Activated naive CD8-positive, alpha-beta T cell treated with anti-CD3 and anti-CD28 coated beads, Interleukin-2, amount 50 U/mL, for 24 hours (primary cell): ENCODE measurements at regions not wholly inside any gene's neighbourhood (a gene's known extent, or its start where the extent isn't known, plus 50 kb on each side); places are given as distances from the start of the nearest gene placed in this dataset.

ENCODE experiments used
- ATAC-seq: fragments of 150-1000 bp; cut with Tn5 transposase; one replicate; pipeline ENCODE4 v1.10.0; 2021
- DNase-seq: peaks from one replicate; pipeline ENCODE4 v3.0.0; 2021
- H3K27ac Mint-ChIP-seq: one replicate; pipeline ENCODE4 v1.8.0; 2021; ENCODE audit warnings: mild to moderate bottlenecking, mixed read lengths
- H3K27me3 Mint-ChIP-seq: one replicate; pipeline ENCODE4 v1.8.0; 2021; ENCODE audit warnings: mixed read lengths
- H3K36me3 Mint-ChIP-seq: one replicate; pipeline ENCODE4 v1.8.0; 2021; ENCODE audit warnings: low read depth, mixed read lengths
- H3K4me1 Mint-ChIP-seq: one replicate; pipeline ENCODE4 v1.8.0; 2021; ENCODE audit warnings: mixed read lengths
- H3K4me3 Mint-ChIP-seq: one replicate; pipeline ENCODE4 v1.8.0; 2021; ENCODE audit warnings: mild to moderate bottlenecking, moderate library complexity, mixed read lengths
- H3K9me3 Mint-ChIP-seq: one replicate; pipeline ENCODE4 v1.8.0; 2021; ENCODE audit warnings: mixed read lengths

DNA sequence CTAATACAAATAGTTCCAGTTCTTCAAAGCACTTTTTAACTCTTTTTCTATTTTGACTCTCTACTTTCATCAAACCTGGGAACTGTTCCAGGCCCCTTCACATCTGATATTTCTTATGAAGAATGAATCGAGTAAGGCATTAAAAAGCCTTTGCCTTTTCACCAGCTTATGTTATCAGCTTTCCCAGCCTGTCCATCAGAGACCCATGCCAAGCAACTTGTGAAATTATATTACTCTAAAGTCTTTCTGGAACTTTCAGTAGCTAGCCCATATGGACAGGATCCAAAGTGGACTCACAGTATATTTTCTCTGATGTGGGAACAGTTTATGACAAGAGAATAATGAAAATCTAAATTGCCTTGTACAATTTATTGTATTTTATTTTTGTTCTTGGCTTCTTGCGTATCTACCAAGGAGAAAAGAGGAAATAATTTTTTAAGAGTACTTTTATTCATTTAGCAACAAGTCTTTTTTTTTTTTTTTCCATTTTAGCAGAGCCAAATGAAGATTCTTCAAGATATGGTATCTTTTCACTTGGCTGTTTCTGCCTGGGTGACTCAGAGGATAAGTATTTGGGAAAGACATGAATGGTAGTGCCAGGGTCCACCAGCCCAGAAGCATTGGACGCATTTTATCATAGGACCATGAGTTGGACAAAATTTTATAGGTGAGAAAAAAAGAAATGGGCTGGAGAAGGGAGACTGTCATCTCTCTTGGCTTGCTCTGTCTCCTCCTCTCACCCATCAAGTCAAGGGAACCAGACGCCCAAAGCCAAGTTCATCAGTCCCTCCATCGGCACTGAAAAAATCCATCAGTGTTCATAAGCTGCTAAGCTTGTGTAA is 195.8 kb upstream of the NEBL start:
- no peaks in the 10 kb centered on the region for H3K27me3 Mint-ChIP-seq
- no peaks in the 10 kb centered on the region for H3K9me3 Mint-ChIP-seq
- ATAC-seq (no peak), DNase-seq (no peak)
- no peak overlapping the region for H3K4me3 Mint-ChIP-seq
- no peaks in the 10 kb centered on the region for H3K4me1 Mint-ChIP-seq
- H3K27ac Mint-ChIP-seq: no peak overlapping the region
- H3K36me3 Mint-ChIP-seq: no peaks in the 10 kb centered on the region

DNA sequence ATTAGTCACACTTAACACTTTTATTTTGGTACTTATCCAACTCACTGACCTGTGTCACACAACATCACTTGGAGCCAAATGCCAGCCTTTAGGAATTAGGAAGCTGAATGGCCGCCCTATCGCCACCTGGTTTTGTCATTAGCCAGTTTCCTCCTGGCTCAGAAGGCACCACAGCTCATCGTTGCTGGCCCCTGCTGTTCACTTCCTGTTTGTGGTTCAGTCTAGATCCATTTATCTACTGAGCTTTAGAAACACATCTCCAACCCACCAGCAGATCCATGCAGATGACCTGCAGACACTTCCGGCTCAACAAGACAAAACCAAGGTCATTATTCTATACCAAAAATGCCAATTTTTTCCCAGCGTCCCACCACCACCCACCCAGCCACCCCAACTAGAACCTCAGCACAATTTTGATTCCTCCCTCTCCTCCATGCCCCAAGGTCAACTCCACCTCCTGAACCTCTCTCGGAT is 193.5 kb upstream of the NEBL start:
- H3K36me3 Mint-ChIP-seq: no peaks in the 10 kb centered on the region
- no peak overlapping the region for H3K4me3 Mint-ChIP-seq
- H3K9me3 Mint-ChIP-seq: no peaks in the 10 kb centered on the region
- no peak for ATAC-seq
- H3K27me3 Mint-ChIP-seq: no peaks in the 10 kb centered on the region
- DNase-seq: no peak
- no peak overlapping the region for H3K27ac Mint-ChIP-seq
- no peaks in the 10 kb centered on the region for H3K4me1 Mint-ChIP-seq

DNA sequence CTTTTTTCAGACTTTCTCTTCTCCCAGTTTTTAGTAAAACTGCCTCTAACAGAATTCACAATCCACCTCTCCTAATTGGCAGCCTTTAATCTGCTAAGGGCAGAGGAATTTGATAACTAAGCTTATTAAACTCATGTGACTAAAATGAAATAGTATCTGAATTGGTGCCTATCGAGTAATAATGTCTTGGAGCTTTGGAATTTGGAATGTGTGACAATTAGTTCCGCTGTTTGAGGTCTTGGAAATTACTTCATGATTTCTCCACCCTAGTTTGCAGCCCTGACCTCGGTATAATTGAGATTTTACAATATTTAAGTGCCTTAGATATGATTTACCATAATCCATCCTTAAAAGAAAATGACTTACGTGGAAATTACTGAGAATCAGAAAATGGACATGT is 190.4 kb upstream of the NEBL start:
- no peaks in the 10 kb centered on the region for H3K36me3 Mint-ChIP-seq
- H3K4me1 Mint-ChIP-seq: no peaks in the 10 kb centered on the region
- DNase-seq: no peak
- no peaks in the 10 kb centered on the region for H3K27me3 Mint-ChIP-seq
- no peak overlapping the region for H3K4me3 Mint-ChIP-seq
- ATAC-seq: no peak
- no peaks in the 10 kb centered on the region for H3K9me3 Mint-ChIP-seq
- no peak overlapping the region for H3K27ac Mint-ChIP-seq

DNA sequence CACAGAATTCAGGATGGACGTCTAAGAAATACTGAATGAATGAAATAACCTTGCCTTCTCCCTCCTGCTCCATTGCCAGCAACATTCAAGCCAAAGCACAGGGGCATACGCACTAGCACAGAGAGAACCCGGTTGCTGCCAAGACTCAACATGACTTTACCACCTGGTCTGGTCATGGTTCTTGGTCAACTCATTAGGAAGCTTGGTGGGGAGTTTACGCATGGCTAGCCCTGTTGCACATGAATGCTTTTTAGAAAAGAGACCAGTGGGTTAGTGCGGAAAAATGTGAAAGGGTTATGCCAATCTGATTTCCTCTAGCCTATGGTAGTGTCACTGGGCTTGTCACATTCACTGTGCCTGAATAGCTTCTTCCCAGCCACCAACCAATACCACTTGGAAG is 187.6 kb upstream of the NEBL start:
- DNase-seq (no peak), ATAC-seq (no peak)
- Mint-ChIP-seq H3K9me3 (no peaks in the 10 kb centered on the region), H3K4me1 (no peaks in the 10 kb centered on the region), H3K36me3 (no peaks in the 10 kb centered on the region), H3K27ac (no peak overlapping the region), H3K27me3 (no peaks in the 10 kb centered on the region), H3K4me3 (no peak overlapping the region)

DNA sequence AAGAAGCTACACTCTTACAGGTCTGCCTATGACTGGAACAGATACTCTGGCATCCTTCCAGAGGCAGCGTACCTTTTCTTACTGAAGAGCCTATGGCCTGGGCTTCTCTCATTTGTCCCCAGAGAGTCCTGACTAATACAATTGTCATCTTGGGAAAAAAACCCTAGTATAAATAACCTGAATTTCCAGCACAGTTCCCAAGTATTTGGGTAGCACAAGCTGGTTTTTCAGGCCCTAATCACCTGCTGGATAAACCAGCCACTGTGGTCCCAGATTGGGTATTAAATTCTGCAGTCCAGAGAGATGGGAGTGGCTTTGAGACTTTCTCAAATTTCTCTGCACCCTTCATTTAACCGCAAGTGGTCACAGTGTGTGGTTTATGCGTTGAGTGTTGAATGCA is 186.8 kb upstream of the NEBL start:
- no peak overlapping the region for H3K4me3 Mint-ChIP-seq
- no peak overlapping the region for H3K27ac Mint-ChIP-seq
- no peaks in the 10 kb centered on the region for H3K4me1 Mint-ChIP-seq
- H3K9me3 Mint-ChIP-seq: no peaks in the 10 kb centered on the region
- no peaks in the 10 kb centered on the region for H3K27me3 Mint-ChIP-seq
- ATAC-seq (no peak), DNase-seq (no peak)
- H3K36me3 Mint-ChIP-seq: no peaks in the 10 kb centered on the region

DNA sequence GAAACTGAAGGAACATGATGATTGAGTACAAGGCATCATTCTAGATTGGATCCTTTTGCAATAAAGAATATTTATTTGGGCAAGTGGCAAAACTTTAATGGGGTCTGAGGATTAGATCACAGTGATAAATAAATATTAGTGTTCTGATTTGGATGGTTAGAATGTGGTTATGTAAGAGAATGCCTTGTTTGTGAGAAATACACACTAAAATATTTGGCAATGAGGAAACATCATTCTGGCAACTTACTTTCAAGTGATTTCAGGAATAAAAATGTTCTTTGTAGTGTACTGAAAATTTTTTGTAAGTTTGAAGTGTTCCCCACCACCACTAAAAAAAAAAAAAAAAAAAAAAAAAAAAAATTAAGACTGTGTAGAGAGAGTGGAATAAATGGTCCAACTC is 185.1 kb upstream of the NEBL start:
- H3K4me1 Mint-ChIP-seq: no peaks in the 10 kb centered on the region
- H3K36me3 Mint-ChIP-seq: no peaks in the 10 kb centered on the region
- H3K9me3 Mint-ChIP-seq: no peaks in the 10 kb centered on the region
- no peak overlapping the region for H3K27ac Mint-ChIP-seq
- peaks cover 2% of the 10 kb centered on the region for H3K27me3 Mint-ChIP-seq
- ATAC-seq (no peak), DNase-seq (no peak)
- H3K4me3 Mint-ChIP-seq: no peak overlapping the region

DNA sequence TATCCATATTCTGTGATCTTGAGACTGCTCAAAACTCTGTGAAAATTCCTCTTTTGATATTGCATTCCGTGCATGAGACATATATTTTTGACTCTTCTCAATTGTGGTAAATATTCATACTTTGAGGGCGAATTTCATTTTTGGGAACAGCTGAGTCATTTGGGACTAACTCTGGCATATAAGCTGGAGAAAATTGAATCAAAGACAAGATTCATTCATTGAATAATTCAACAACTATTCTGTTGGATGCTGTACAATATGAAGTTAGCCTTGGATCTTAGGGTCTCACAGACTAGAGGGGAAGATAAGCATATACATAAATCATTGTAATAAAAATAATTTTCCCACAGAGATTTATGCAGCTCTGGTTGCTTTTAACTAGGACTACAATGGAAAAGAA is 183.2 kb upstream of the NEBL start:
- Mint-ChIP-seq H3K27ac (no peak overlapping the region), H3K4me1 (no peaks in the 10 kb centered on the region), H3K36me3 (no peaks in the 10 kb centered on the region), H3K4me3 (no peak overlapping the region), H3K27me3 (peaks cover 2% of the 10 kb centered on the region), H3K9me3 (no peaks in the 10 kb centered on the region)
- DNase-seq: no peak
- ATAC-seq: no peak

DNA sequence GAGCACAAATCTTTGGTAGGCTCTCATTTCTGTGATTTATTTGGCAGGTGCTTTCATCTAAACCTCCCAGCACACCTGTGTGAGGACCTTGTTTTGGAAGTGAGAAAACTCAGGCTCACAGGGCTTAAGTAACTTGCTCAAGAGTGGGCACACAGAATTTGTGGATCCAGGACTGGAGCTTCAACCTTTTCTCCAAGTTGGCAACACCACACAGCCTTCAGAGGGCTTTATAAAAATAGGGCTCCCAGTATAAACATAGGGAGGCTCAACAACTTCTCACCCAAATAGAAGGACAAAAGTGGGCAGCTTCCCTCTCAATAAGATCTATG is 182.2 kb upstream of the NEBL start:
- H3K27ac Mint-ChIP-seq: no peak overlapping the region
- H3K36me3 Mint-ChIP-seq: no peaks in the 10 kb centered on the region
- no peak for DNase-seq
- no peak overlapping the region for H3K4me3 Mint-ChIP-seq
- H3K4me1 Mint-ChIP-seq: no peaks in the 10 kb centered on the region
- peaks cover 2% of the 10 kb centered on the region for H3K27me3 Mint-ChIP-seq
- ATAC-seq: no peak
- H3K9me3 Mint-ChIP-seq: no peaks in the 10 kb centered on the region

DNA sequence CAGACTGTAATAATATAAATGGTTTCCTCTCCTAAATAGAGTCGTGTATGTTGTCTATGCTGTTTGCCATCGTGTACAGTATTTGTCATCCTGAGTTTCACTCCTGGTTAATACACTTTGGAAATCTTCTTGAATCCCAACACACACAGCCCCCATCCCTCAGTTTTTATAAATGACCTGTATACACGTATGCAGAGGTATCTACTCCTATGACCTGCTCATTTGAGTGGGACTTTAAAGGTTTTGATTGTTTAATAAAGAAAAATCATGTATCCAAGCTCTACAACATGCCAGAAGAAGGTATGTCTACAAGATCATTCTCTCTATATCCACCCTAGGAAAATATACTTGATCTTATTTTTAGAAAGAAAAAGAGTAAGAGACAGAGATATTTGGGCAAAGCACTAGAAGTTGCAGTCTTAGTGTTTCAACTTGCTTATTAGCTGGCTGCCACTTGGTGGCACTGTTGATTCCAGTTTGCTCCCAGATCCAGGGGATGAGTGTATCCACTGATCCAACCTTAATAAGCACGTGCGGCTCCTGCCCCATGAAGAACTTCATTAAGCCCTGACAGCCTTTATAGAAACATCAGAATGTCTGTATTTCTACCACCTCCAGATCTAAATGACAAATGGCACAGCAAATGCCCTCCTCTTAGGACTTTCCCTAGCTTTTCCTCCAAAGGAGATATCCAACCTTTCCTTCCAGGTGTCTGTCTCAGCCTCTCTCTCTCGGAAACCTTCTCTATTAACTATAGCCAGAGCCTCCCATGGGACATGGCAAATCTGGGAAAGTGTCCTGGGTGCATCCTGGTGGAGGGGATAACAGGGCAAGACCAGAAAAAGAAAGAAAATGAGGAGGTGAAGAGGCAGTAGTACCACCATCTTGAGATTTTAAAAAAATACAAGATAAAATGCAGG is 181.6 kb upstream of the NEBL start:
- Mint-ChIP-seq H3K36me3 (no peaks in the 10 kb centered on the region), H3K9me3 (no peaks in the 10 kb centered on the region), H3K27ac (no peak overlapping the region), H3K27me3 (peaks cover 2% of the 10 kb centered on the region), H3K4me1 (no peaks in the 10 kb centered on the region), H3K4me3 (no peak overlapping the region)
- ATAC-seq (no peak), DNase-seq (peak; percentile 28)

DNA sequence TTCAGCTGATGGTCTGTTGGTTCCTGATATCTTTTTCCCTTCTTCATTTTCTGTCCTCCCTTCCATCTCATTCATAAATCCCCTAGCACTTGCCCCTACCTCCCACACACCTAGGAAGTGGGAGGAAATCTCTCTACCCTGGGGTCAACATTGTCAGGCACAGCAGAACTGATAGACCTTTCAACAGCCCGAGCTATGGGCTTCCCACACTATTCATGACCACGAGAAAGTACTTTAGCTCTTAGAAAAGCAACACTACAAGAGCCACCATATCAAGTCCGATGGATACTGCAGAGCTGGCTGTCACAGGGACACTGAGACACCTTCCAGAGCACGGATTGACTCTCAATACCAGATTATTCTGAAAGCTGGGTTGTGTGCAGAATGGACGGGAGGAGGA is 180.6 kb upstream of the NEBL start:
- H3K4me3 Mint-ChIP-seq: no peak overlapping the region
- no peaks in the 10 kb centered on the region for H3K4me1 Mint-ChIP-seq
- no peak for DNase-seq
- no peak overlapping the region for H3K27ac Mint-ChIP-seq
- ATAC-seq: no peak
- H3K36me3 Mint-ChIP-seq: no peaks in the 10 kb centered on the region
- H3K27me3 Mint-ChIP-seq: peaks cover 2% of the 10 kb centered on the region
- H3K9me3 Mint-ChIP-seq: no peaks in the 10 kb centered on the region

DNA sequence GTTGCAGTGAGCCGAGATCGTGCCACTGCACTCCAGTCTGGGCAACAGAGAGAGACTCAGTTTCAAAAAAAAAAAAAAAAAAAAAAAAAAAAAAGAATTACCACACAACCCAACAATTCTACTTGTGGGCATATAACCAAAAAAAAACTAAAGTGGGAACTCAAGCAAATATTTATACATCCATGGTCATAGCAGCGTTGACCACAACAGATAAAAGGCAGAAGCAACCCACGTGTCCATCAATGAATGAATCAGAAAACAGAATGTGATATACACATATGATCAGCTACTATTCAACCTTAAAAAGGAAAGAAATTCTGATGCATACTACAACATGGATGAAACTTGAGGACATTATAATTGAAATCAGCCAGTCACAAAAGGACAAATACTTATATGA is 179.3 kb upstream of the NEBL start:
- DNase-seq (no peak), ATAC-seq (no peak)
- H3K27ac Mint-ChIP-seq: no peak overlapping the region
- no peaks in the 10 kb centered on the region for H3K9me3 Mint-ChIP-seq
- H3K27me3 Mint-ChIP-seq: peaks cover 2% of the 10 kb centered on the region
- H3K36me3 Mint-ChIP-seq: no peaks in the 10 kb centered on the region
- no peaks in the 10 kb centered on the region for H3K4me1 Mint-ChIP-seq
- H3K4me3 Mint-ChIP-seq: no peak overlapping the region

DNA sequence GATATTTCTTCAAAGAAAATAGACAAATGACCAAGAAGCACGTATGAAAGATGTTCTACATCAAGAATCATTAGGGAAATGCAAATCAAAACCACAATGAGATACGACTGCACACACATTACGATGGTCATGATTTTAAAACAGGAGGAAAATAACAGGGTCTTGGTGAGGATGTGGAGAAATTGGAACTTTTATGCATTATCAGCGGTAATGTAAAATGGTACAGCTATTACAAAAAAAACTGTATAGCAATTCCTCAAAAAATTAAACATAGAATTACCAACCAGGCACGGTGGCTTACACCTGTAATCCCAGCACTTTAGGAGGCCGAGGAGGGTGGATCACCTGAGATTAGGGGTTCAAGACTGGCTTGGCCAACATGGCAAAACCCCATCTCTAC is 178.8 kb upstream of the NEBL start:
- Mint-ChIP-seq H3K36me3 (no peaks in the 10 kb centered on the region), H3K27me3 (peaks cover 2% of the 10 kb centered on the region), H3K4me3 (no peak overlapping the region), H3K9me3 (no peaks in the 10 kb centered on the region), H3K4me1 (no peaks in the 10 kb centered on the region), H3K27ac (no peak overlapping the region)
- DNase-seq (no peak), ATAC-seq (no peak)

DNA sequence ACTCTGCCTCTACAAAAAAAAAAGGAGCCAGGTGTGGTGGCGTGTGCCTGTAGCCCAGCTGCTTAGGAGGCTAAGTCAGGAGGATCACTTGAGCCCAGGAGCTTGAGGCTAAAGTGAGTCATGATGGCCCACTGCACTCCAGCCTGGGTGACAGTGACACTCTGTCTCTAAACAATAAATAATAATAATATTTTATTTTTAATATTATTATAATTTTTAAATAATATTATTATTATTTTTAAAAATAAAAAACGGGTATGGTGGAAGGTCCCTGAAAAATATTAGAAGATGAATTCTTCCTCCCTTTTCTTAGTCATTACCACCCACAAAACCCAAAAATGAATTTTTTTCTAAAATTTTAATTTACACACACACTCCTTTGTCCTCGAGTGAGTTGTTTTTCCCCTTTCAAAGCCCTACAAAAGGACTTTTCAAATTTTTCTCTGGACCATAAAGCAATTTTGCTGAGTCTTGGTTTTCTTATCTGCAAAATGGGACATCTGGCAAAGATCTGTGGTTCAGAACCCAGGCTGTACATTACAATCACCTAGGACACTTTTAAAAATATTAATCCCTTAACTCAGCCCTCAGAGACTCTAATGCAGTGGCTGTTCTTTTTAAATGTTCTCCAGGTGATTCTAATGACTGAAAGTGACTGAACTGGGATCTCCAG is 174.0 kb upstream of the NEBL start:
- no peak overlapping the region for H3K4me3 Mint-ChIP-seq
- H3K27me3 Mint-ChIP-seq: no peaks in the 10 kb centered on the region
- no peaks in the 10 kb centered on the region for H3K36me3 Mint-ChIP-seq
- H3K27ac Mint-ChIP-seq: no peak overlapping the region
- ATAC-seq (no peak), DNase-seq (no peak)
- H3K9me3 Mint-ChIP-seq: no peaks in the 10 kb centered on the region
- H3K4me1 Mint-ChIP-seq: no peaks in the 10 kb centered on the region

DNA sequence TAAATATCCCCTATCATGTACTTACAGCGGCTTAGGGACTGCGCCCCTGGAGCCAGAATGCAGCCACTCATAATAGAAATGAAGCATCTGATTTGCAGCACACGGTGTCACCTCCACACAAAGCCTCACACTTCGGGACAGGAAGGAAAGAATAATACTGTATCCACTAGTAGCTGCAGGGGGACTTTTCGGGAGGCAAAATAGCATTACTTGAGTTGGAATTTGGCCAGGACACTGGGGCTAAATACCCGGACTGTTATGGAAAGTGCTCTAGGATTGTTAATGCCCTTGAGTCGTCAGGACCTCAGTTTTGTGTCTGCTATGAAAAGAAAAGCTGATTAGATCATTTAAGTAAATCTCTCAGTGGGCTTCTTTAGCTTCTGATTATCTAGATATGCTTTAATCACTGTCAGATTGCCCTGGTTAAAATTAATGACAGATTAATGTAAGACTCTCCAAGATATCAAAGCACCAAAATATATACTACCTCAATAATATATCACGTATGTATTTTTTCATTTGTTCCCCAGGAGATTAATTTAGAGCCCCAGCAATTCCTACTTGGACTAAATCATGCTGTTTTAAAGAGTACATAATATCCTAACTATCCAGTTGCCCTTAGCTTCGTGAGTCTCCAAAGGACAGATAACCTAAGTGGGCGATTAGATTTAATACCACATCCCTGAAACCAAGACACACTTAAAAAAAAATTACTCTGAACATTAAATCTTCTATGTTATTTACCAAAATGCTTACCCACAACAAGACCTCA is 173.0 kb upstream of the NEBL start:
- no peaks in the 10 kb centered on the region for H3K9me3 Mint-ChIP-seq
- no peaks in the 10 kb centered on the region for H3K27me3 Mint-ChIP-seq
- H3K4me3 Mint-ChIP-seq: no peak overlapping the region
- no peaks in the 10 kb centered on the region for H3K36me3 Mint-ChIP-seq
- H3K27ac Mint-ChIP-seq: no peak overlapping the region
- ATAC-seq (no peak), DNase-seq (no peak)
- no peaks in the 10 kb centered on the region for H3K4me1 Mint-ChIP-seq
